Hepatic stellate cell (primary cell): ENCODE measurements at regions not wholly inside any gene's neighbourhood (a gene's known extent, or its start where the extent isn't known, plus 50 kb on each side); places are given as distances from the start of the nearest gene placed in this dataset.
A peak's percentile ranks its signal among the peaks of the same experiment; 100 is the strongest.
"Not testable (repeated sequence)": the region's sequence is repeated elsewhere in the genome, so short reads cannot be mapped to it uniquely, and the experiment has no call there.

Experiments
- DNase-seq: peaks from one replicate; pipeline ENCODE4 v3.0.0; 2011; ENCODE audit warnings: low spot score

DNA sequence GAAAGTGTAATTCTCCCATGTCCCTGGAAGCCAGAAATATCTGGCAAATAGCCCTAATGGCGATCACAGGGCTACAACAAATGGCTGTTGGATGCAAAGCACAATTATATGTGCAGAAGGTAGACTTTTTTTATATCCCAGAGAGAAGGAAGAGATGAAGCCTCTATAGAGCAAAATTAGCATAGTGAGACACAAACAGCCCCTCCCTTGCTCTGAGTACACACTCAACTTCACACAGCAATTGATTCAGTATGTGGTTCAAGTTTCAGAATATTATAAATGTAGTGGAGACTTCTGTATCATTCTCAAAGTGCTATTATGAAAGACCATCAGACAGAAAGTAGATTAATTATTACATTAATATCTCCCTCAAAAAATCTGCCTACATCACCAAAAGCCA is 246.5 kb upstream of the TBX18 start:
- no peak for DNase-seq

DNA sequence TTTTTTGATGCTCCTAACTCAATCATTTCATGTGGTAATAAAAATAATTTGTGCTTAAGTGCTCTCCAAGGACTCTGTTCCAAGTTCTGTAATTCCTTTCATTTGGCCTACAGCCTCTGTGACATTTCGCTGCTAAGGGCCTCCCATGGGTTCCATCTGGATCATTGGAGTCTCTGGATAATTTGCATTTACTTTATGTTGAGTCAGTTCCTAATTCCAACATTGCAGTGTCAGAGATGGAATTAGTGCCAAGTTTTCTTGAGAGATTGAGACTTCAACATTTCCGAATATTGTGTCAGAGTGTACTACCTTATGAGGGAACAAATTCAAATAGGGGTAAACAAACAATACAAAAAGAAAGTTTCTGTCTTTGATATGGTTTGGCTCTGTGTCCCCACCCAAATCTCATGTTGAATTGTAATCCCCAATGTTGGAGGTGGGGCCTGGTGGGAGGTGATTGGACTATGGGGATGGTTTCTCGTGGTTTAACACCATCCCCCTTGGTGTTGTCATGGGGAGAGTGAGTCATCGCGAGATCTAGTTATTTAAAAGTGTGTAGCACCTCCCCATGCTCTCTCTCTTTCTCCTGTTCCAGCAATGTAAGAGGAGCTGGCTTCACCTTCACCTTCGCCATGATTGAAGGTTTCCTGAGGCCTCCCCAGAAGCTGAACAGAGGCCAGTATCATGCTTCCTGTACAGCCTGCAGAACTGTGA is 244.1 kb upstream of the TBX18 start:
- DNase-seq: no peak

DNA sequence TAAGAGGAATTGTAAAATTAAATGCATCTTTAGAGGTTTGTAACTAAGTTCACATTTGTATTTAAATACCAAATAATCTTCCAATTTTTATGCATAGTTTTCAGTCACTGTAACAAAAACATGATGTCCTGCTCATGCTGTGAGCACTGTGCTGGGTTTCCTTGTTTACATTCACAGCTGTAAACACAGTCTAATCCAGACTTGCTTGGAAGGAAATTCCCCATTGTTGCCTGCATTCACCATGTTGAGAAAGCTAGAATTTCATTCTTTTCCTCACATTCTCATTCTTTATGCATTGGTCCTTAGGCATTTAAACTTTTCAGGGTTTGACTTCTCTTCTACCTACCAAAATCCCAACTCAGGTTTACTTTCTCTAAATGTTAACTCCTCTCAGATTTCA is 242.0 kb upstream of the TBX18 start:
- no peak for DNase-seq

DNA sequence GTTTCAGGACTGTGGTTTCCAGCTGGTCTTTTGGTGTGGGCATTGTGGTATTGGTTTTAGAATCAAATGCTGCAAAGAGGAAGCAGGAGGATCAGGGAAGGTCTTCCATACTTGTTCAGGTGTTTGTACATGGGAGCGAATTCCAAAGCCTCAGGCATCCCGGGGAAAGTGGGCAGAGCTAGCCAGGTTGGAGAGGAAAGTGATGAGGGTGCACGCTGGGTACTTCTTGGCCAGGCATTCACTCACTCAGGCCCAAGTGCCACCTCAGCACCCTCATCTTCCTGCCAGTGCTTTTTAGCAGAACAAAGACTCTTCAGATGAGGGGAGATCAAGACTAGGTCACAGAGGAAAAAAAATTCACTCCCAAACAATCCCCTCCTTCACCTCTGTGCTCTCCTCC is 241.1 kb upstream of the TBX18 start:
- no peak for DNase-seq

DNA sequence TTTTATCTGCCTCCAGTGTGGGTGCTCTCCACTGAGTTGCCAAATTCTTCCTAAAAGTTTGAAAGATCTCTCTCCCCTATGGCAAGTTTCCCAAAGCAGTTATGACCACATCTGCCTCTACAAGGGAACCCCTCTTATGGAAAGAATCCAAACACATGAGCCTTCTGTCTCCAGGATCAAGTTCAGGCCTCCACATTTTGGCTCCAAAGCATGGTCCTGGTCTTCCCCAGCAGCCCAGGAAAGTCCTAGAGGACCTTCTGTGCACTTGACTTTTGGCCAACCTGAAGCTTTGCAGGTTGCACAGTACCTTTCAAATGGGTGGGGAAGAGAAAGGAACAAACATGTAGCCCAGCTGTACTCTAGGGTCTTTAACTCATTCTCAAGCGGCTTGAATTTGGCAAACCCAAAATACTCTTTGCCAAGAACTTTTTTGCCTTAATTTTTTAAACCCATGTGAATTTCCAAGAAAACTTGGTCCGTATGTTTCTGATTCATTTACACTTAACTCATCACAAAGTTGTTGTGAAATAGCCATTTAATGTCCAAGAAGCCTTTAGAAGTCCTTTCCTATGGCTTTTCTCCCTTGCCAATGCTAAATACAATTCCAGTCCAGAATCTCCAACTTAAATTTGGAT is 240.1 kb upstream of the TBX18 start:
- no peak for DNase-seq

DNA sequence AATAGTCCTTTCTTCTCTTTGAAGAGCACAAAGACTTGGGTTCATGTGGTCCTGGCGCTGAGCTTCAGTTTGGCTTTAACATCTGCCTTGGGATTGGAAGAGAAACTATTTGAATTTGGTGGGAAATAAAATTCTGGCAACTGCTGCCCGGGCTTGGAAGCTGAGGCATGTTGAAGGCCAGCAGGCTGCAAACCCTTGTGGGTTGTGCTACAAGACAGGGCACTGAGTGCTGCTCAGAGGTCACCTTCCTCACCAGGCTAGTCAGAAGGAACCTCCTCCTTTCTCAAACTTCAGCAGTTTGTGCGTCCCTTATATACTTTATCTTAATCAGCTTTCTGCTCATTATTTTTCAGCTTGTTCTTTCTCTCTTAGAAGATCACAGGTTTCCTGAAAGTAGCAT is 238.4 kb upstream of the TBX18 start:
- DNase-seq: no peak

DNA sequence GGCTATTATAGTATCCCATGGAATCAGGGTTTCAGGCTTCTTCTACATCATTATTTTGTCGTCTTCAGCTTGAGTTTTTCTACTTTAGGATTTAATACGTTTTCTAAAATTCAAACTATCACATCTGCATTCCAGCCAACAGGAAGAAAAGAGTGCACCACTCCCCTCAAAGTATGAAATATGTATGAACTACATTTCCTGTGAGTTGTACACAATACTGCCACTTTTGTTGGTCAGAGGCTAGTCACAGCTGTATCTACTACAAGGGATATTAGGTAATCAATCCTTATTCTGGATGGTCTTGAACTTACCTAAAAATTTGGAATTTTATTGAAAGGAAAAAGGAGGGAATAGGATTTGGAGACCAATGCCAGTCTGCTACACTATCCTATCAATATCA is 235.6 kb upstream of the TBX18 start:
- DNase-seq: no peak

DNA sequence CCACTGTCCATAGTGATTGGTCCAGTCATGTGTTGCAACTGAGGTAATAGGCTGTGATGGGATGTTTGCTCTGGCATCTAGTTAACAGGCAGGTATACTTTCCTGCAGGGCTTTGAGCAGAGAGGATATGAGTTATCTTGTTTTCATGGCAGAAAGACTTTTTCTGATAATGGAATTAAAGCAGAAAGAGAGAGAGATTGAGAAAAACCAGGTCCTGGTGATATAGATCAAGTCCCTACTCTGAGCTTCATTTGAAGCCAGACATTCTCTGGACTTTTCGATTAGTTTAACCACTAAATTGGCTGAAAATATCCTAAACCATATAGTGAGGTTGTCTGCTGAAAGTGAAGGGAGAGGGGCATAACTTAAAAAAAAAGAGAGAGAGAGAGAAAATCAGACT is 233.8 kb upstream of the TBX18 start:
- no peak for DNase-seq

DNA sequence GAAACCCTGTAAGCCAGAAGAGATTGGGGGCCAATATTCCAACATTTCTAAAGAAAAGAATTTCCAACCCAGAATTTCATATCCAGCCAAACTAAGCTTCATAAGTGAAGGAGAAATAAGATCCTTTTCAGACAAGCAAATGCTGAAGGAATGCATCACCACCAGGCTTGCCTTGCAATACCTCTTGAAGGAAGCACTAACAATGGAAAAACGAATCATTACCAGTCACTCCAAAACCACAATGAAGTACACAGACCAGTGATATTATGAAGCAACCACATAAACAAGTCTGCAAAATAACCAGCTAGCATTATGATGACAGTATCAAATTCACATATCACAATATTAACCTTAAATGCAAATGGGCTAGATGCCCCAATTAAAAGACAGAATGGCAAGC is 224.4 kb upstream of the TBX18 start:
- DNase-seq: not testable (repeated sequence)

DNA sequence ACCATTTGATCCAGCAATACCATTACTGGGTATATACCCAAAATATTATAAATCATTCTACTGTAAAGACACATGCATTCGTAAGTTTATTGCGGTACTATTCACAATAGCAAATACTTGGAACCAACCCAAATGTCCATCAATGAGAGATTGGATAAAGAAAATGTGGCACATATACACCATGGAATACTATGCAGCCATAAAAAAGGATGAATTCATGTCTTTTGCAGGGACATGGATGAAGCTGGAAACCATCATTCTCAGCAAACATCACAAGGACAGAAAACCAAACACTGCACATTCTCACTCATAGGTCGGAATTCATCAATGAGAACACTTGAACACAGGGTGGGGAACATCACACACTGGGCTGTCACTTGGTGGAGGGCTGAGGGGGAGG is 221.1 kb upstream of the TBX18 start:
- not testable (repeated sequence) for DNase-seq

DNA sequence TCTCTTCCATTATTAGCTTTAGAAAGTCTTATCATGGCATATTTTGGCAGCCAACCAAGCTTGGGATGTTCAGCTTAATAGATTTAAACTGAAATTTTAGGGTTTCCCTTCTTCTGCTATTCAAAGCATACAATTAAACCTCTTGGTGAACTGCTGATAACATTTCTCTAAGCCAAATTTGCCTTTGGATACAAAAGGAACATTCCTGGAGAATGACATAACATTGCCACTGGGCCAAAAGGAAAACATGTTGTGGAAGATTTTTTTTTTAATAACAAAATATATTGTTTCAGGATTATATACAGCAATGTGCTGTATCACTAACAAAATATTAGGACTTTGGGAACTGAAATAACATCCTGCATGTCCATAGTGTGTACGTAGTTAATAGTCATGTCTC is 215.1 kb upstream of the TBX18 start:
- no peak for DNase-seq

DNA sequence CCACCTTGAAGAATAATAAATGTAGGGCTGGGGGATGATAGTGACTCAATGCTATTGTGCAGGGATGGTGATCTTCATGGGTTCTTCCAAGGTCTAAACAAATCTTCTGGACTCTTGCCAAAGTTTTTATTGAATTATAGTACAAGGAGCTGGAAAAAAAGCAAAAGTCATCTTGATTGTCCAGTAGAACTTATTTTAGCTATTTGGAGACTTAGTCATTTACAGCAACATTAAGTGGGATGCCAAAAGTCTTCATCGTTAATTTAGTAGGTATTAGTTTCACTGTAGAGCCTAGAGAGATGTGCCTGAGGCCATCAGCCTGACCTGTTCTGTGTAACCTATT is 212.9 kb upstream of the TBX18 start:
- no peak for DNase-seq

DNA sequence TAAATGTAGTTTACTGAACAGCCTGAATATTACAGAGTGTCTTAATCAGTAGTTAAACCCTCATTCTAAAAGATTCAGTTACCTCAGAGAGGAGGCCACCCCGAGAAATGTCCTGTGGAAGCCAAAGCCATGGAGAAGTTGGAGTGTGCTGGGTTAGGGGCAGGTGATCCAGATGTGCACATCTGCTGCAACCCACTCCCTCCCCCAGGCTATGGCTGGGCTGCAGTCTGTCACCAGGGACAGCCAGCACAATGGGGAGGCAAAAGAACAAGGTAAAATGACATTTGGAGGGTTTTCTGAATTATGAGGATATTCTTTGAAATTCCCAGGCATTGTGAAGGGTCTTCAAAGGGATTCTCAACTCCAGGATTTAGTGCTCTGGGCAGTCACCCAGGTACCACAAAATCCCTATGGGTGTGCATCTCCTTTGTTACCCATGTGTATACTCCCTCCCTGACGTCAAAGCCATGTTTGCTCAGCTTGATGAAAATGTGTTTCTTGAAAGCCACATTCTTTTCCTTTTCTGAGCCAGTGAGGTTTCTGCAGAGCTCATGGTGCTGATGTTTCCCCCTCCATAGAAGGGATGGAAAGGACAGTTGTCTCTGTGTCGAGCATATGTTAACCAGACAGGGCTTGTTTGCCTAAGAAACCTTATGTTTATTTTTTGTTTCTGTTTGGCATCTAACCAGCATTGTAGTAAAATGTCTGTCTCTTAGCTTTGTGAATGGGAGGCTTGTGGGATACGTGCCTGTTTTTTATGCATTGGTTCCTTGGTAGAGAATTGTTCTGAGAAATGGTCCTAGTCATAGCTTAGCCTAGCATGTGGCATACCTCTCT is 212.3 kb upstream of the TBX18 start:
- DNase-seq: no peak

DNA sequence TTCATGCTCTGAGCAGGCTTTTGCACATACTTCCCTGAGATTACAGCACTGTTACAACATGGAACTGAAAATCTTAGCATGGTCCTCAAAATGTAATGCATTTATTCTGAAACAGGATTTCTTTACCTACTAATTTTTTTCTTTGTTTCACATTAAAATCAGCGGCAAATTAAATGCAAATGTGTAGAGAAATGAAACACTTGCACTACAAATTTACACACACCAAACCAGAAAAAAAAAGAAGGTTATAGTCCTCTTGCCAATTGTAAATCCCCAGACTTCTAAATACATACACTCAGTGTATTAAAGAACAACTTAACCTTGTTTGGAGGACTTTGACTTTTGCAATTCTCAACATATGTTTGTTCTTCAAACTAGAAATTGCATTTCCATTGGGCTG is 210.9 kb upstream of the TBX18 start:
- no peak for DNase-seq

DNA sequence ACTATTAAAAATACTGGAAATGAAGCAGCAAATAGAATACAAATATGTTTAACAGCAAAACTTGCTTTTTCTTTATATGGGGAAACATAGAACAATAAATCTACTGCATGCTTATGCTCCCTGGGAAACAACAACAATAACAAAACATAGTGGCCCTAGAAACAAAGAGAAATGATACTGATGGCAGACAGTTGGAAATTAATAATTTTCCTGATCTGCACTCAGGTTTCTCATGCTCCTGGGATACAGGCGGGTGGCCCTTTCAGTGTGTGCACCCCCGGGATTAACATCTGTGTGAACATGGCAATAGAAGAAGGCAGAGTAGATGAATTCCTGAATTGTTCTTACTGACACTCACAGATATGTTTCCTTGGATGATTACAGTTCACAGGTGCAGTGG is 209.2 kb upstream of the TBX18 start:
- DNase-seq: no peak

DNA sequence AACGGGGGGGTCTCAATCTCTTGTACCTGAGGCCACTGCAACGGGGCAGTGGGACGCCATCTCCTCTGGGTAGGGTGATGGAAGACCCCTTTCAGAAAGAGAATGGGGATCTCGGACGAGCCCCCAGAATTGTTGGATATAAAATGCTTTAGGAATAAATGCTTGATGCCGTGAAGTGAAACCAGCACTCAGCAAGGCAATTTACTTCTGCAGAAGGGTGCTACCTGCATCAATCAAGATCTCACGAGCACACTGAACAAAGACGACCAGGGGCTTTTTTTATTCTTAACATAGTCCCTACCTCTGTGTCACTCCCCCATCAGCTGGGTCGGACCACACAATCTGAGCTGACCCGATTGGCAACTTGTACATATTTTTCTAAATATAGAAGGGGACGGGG is 203.6 kb upstream of the TBX18 start:
- DNase-seq: no peak

DNA sequence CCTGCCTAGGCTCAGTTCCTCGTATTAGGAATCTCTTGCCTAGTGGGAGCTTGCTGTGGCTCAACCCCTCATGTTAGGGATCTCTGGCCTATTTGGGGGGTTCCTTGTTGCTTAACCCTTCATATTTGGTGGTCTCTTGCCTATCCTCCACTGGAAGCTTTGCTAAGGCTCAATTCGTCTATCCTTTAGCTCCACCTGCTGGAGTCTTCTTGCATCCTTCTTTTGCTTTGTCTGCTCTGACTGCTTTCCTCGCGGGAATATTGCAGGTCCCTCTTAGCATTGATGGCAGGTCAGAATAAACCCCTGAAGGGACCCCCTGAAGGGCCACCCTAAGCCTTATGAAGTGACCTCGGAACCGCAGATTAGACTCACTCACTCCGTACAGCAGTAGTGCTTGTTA is 203.0 kb upstream of the TBX18 start:
- peak; percentile 5 for DNase-seq

DNA sequence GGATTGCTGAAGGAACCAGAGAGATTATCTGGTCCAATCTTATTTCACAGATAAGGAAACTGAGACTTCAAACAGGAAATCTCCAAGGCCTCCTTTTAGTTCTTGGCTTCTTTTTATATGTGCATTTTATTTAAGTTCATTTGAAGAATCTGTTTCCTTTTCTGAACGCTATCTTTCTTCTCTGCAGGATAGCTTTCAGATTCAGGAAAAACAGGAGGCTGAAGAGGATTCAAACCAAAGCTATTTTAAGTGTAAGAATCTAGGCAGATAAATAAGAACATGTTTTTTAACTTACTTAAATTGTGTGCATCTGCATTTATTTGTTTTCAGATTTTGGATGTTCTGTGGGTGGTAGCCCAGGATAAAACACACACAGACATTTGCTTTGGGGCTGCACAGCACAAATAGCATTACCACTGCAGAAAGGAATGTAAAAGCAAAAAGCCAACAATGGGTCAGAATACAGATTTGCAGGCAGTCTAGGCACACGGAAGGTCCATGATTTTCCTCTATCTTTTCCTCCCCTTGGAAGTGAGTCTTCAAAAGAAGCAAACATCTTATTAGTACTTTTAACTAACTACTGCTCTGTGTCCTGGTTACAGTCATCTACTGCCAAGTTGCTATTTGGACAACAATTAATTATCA is 188.8 kb upstream of the TBX18 start:
- DNase-seq: no peak

DNA sequence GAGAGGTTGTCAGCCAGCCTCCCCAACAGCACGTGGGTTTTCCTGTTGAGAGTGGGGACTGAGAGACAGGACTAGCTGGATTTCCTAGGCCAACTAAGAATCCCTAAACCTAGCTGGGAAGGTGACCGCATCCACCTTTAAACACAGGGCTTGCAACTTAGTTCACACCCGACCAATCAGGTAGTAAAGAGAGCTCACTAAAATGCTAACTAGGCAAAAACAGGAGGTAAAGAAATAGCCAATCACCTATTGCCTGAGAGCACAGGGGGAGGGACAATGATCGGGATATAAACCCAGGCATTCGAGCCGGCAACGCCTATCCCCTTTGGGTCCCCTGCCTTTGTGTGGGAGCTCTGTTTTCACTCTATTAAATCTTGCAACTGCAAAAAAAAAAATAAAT is 180.5 kb upstream of the TBX18 start:
- DNase-seq: not testable (repeated sequence)

DNA sequence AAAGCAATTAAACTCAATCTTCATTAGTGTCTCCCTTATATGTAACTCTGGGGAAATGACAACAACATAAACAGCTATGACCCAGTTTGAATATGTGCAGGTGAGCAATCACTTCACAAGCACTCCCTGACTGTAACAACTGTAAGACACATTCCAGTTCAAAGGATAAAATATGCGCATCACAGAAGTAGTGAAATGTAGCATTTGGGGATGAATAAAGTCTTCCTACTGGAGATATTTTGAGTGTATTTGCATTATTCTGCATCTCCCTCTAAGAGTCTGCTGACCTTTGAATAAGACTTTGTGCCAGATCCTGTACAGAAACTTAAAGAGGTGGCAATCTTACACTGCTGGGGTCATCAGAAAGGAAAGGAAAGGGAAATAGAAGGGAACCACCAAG is 179.5 kb upstream of the TBX18 start:
- no peak for DNase-seq

DNA sequence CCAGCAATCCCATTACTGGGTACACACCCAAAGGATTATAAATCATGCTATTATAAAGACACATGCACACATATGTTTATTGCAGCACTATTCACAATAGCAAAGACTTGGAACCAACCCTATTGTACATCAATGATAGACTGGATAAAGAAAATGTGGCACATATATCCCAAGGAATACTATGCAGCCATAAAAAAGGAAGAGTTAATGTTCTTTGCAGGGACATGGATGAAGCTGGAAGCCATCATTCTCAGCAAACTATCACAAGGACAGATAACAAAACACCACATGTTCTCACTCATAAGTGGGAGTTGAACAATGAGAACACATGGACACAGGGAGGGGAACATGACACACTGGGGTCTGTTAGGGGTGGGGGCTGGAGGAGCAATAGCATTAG is 177.2 kb upstream of the TBX18 start:
- DNase-seq: not testable (repeated sequence)

DNA sequence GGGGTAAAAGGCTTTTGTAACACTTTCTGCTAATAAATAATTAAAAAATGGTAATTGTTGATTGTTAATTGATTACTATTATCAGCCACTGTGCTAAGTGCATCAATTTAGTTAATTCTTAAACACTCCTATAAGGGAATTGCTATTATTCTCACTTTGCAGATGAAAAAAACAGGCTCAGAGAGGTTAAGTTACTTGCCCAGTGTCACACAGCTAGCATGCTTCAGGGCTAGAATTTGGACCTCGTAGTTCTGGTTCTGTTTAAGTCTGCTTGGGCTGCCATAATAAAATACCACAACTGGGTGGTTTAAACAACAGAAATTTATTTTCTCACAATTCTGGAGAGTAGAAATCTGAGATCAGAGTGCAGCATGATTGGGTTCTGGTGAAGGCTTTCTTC is 164.8 kb upstream of the TBX18 start:
- no peak for DNase-seq

DNA sequence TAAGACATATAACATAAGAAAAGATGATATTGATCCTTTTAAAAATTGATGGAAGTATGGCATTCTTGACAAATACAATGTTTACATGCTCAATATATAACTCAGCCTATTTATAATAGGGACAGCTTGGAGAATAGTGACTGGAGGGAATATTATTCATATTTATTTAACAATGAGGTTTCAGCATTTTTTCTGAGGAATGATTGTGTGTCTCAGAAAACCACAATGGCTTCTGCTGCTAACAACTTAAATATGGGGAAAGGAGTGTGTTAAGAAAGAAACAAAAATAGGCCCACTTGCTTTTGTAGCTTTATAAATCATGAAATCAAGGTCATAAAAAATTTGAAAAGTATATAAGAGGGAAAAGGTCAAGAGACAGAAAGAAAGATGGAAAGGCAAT is 163.2 kb upstream of the TBX18 start:
- DNase-seq: no peak
